HPDE6-E6E7 (cell line): ENCODE measurements at regions not wholly inside any gene's neighbourhood (a gene's known extent, or its start where the extent isn't known, plus 50 kb on each side); places are given as distances from the start of the nearest gene placed in this dataset.
A peak's percentile ranks its signal among the peaks of the same experiment; 100 is the strongest.
"Not testable (repeated sequence)": the region's sequence is repeated elsewhere in the genome, so short reads cannot be mapped to it uniquely, and the experiment has no call there.

Experiments
- DNase-seq: peaks from one replicate; pipeline ENCODE4 v3.0.0; 2011; ENCODE audit warnings: missing footprints; ENCODE audit errors: extremely low spot score

GRCh38 chr17:63019138-63019873, 53.3 kb downstream of the TANC2 start:
- no peak for DNase-seq

- DNase-seq: no peak
These were observed 56.5 kb downstream of the TANC2 start for GRCh38 chr17:63022567-63022966.

GRCh38 chr17:63023049-63023448, 57.0 kb downstream of the TANC2 start:
- no peak for DNase-seq

GRCh38 chr17:63024201-63024600, 58.2 kb downstream of the TANC2 start:
- DNase-seq: no peak

GRCh38 chr17:63024716-63025115, 58.7 kb downstream of the TANC2 start:
- no peak for DNase-seq

GRCh38 chr17:63025637-63026036, 59.6 kb downstream of the TANC2 start:
- DNase-seq: not testable (repeated sequence)

- no peak for DNase-seq
These were observed 63.5 kb downstream of the TANC2 start for GRCh38 chr17:63029541-63029940.

- no peak for DNase-seq
These were observed 66.1 kb downstream of the TANC2 start for GRCh38 chr17:63032142-63032541.

GRCh38 chr17:63033142-63033541, 67.1 kb downstream of the TANC2 start:
- no peak for DNase-seq

- no peak for DNase-seq
These were observed 69.2 kb downstream of the TANC2 start for GRCh38 chr17:63035271-63035670.

GRCh38 chr17:63035695-63036094, 69.7 kb downstream of the TANC2 start:
- no peak for DNase-seq

- DNase-seq: no peak
These were observed 73.3 kb downstream of the TANC2 start for GRCh38 chr17:63039342-63039741.

GRCh38 chr17:63039899-63040602, 74.0 kb downstream of the TANC2 start:
- peak; percentile 10 for DNase-seq

- DNase-seq: no peak
These were observed 74.8 kb downstream of the TANC2 start for GRCh38 chr17:63040816-63041215.

- no peak for DNase-seq
These were observed 75.2 kb downstream of the TANC2 start for GRCh38 chr17:63041251-63041650.

GRCh38 chr17:63041722-63042121, 75.7 kb downstream of the TANC2 start:
- peak; percentile 16 for DNase-seq

GRCh38 chr17:63042256-63042812, 76.3 kb downstream of the TANC2 start:
- DNase-seq: no peak

GRCh38 chr17:63057560-63057959, 91.5 kb downstream of the TANC2 start:
- DNase-seq: not testable (repeated sequence)

- no peak for DNase-seq
These were observed 100.3 kb downstream of the TANC2 start for GRCh38 chr17:63066158-63066813.

- no peak for DNase-seq
These were observed 103.2 kb downstream of the TANC2 start for GRCh38 chr17:63069245-63069644.

- DNase-seq: no peak
These were observed 104.0 kb downstream of the TANC2 start for GRCh38 chr17:63070031-63070430.

- no peak for DNase-seq
These were observed 105.8 kb downstream of the TANC2 start for GRCh38 chr17:63071797-63072196.
